ENCODE measurements at regions not wholly inside any gene's neighbourhood (a gene's known extent, or its start where the extent isn't known, plus 50 kb on each side); places are given as distances from the start of the nearest gene placed in this dataset.

DNA sequence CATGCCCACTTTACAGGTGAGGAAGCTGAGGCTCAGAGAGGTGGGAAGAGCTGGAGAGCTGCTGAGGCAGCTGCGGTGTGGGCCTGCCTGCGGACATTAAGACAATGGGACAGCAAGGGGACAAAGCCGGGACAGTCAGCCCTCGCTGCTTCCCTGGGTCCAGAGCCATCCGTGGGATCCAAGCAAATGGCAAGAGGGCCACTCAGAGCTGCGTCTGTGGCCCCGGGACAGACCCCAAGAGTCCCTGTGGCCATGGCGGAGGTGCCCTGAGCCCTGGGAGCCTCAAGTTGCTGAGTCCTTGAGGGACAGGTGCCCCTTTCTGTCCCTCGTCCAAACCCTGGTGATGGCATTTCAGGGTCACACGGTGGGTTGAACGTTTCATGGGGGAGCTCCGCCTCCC is 191.9 kb downstream of the OLFM1 start (continued):
- TF ChIP-seq, protein P1, sequence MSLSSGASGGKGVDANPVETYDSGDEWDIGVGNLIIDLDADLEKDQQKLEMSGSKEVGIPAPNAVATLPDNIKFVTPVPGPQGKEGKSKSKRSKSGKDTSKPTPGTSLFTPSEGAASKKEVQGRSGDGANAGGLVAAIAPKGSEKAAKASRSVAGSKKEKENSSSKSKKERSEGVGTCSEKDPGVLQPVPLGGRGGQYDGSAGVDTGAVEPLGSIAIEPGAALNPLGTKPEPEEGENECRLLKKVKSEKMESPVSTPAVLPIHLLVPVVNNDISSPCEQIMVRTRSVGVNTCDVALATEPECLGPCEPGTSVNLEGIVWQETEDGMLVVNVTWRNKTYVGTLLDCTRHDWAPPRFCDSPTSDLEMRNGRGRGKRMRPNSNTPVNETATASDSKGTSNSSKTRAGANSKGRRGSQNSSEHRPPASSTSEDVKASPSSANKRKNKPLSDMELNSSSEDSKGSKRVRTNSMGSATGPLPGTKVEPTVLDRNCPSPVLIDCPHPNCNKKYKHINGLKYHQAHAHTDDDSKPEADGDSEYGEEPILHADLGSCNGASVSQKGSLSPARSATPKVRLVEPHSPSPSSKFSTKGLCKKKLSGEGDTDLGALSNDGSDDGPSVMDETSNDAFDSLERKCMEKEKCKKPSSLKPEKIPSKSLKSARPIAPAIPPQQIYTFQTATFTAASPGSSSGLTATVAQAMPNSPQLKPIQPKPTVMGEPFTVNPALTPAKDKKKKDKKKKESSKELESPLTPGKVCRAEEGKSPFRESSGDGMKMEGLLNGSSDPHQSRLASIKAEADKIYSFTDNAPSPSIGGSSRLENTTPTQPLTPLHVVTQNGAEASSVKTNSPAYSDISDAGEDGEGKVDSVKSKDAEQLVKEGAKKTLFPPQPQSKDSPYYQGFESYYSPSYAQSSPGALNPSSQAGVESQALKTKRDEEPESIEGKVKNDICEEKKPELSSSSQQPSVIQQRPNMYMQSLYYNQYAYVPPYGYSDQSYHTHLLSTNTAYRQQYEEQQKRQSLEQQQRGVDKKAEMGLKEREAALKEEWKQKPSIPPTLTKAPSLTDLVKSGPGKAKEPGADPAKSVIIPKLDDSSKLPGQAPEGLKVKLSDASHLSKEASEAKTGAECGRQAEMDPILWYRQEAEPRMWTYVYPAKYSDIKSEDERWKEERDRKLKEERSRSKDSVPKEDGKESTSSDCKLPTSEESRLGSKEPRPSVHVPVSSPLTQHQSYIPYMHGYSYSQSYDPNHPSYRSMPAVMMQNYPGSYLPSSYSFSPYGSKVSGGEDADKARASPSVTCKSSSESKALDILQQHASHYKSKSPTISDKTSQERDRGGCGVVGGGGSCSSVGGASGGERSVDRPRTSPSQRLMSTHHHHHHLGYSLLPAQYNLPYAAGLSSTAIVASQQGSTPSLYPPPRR (CRISPR knock-in tag; IDR thresholded peaks at IDR 0.05; ENCODE audit: borderline replicate concordance) = no peak
- no peak for TF ChIP-seq ZBTB7A (IDR thresholded peaks at IDR 0.05; ENCODE audit: borderline replicate concordance, control insufficient read depth, low read depth, low read length)
- TF ChIP-seq, protein P2, sequence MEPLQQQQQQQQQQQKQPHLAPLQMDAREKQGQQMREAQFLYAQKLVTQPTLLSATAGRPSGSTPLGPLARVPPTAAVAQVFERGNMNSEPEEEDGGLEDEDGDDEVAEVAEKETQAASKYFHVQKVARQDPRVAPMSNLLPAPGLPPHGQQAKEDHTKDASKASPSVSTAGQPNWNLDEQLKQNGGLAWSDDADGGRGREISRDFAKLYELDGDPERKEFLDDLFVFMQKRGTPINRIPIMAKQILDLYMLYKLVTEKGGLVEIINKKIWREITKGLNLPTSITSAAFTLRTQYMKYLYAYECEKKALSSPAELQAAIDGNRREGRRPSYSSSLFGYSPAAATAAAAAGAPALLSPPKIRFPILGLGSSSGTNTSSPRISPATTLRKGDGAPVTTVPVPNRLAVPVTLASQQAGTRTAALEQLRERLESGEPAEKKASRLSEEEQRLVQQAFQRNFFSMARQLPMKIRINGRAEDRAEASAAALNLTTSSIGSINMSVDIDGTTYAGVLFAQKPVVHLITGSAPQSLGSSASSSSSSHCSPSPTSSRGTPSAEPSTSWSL (CRISPR knock-in tag; IDR thresholded peaks at IDR 0.05; ENCODE audit: borderline replicate concordance) = no peak

All from K562 (cell line).